HG03565 (cell line): ENCODE measurements at regions not wholly inside any gene's neighbourhood (a gene's known extent, or its start where the extent isn't known, plus 50 kb on each side); places are given as distances from the start of the nearest gene placed in this dataset.

Experiments
- ATAC-seq: cut with Tn5 transposase; IDR thresholded peaks from one replicate; pipeline ENCODE4 v1.9.1; 2021; ENCODE audit warnings: mild to moderate bottlenecking, moderate library complexity; ENCODE audit not compliant: unreplicated experiment

DNA sequence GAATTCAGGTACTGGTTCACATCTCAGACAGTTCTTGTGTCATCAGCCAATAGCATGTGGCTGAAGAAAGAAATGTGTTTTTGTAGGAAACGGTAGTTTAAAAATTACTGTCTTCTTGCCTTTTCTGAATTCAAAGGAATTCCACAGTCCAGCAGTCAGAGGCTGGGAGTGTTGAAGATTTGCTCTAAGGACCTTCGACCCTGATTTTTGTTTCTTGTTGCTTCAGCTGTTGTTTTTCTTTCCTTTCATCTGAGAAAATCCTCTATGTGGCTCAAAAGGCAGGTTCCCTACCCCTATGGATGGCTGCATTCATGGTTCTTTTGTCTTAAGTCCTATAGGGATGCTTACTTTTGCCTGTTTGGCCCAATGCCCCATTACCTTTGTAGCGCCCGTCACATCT lies 304.9 kb downstream of the TMEM167A start:
- ATAC-seq = no peak

DNA sequence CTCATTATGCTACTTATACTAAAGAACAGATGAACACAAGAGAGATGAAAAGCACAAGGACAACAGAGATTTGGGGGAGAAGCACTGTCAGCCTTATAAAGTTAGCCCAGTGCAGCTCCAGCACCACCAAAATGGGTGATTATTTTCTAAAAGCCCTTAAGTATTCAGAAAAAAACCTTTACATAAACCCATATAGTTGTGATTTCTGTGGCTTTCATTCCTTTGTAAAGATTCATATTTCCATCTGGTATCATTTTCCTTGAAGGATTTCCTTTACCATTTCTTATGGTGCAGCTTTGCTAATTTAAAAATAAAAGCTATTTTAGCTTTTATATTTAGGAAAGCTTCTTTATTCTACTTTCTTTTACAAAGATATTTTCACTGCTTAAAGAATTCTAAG lies 311.0 kb downstream of the TMEM167A start:
- ATAC-seq = no peak

DNA sequence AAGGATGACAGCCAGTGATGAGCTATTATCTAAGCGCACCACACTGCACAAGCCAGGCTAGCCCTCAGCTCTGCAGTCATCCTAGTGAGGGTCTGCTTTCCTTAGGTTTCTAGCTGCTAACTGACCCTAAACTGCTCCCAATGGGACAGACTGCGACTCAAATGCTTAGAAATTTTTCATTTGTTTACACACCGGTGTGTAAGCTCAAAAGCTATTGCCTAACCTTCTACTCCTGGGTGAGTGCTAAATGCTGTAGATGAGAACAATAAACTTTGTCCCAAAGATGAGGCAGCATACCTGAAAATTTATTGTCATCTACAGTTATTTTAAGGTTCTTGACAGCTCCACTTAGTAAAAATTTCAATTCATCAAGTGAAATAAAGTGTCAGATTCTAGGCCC lies 311.4 kb downstream of the TMEM167A start:
- ATAC-seq = no peak

DNA sequence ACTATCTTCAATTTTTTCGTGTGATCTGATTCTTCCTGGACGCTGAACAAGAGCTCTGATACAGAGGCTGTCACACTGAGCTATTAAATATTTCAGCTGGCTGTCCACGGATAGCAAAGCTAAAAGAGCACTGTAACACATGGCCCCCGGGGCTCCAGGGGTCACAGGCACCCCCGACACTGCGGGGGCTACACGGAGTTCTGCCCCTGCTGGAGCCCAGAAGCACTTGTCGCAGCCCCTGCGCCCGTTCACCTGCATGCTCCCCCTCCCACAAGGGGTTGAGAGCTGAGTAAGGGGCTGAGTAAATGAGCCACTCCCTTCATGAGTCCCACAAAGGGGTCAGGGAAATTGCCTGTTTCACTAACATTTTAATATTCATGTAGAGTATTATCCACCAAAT lies 316.3 kb downstream of the TMEM167A start:
- no peak for ATAC-seq

DNA sequence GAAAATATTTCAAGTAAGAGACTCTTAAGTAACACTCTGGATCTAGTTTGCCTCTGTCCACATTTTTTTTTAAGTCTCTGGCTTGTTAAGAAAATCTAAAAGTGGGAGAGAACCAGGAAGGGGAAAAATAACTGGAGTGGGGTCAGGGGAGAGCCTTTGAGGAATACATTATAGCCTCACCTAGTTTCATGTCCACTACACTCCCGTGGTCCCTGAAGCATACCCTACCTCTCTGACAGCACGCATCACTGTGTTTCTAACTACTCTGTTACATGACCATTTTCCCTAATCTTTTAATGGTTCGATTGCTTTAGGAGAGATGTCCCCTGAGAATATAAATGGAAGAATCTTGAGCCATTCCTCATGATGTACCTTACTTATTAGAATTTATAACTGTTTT lies 318.3 kb downstream of the TMEM167A start:
- ATAC-seq = no peak

DNA sequence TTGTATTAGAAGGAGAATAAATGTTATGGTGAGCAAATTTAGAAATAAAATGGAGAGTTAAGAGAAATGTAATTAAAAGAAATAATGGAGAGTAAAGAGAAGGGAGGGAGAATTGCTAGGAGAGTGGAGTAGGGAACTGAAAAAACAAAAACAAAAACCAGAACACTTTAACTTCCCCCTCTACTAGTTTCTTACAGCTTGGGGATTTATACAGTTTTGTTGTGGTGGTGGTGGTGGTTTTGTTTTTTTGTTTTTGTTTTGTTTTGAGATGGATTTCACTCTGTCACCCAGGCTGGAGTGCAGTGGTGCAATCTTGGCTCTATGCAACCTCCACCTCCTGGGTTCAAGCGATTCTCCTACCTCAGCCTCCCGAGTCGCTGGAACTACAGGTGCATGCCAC lies 322.4 kb downstream of the TMEM167A start:
- peak; percentile 90 for ATAC-seq

DNA sequence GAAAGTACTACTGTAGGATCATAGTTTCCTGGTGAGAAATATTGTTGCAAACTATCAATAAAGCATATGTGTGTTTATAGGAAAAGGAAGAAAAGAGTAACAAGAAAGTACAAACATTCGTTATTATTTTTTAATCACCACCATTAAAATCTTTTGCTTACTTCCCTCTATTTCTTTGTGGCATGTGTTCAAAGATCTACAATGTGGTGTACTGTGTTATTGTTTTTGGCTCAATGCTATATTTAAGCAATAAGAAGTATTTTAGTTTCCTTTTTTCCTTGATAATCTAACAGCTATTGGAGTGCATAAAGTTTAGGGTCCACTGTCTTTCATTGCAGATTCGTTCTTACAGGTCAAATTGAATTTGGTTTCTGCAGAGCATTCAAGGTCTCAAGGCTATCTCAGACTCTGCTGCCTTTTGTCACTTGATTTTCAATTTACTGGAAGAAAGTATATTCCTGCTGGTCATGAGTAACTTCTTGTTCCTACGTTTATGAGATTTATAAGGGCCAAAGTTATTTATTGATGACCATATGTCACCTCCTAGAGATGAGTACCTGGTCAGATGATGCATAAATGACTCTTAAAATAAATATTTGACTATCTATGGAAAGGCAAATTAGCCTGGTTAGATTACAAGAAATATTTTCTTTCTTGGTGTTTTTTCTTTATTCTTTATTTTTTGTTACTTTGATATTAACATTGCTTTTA lies 323.0 kb downstream of the TMEM167A start:
- ATAC-seq = no peak

DNA sequence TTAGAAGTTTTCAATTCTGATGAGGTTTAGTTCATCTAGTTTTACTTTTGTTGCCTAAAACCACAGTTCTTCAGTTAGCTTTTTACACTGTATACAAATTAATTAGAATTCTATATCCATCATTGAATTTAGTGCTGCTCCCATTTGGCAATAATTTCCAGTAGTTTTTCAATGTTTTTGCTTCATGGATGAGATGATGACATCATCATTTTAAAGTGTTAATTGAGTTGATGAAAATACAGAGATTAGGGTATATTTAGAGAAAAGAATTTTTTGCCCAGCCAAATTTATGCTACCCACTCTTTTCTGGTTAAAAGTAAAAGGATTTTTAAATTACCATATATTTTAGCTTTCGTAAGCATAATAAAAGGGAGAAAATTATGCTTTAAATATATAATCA lies 323.8 kb downstream of the TMEM167A start:
- no peak for ATAC-seq

DNA sequence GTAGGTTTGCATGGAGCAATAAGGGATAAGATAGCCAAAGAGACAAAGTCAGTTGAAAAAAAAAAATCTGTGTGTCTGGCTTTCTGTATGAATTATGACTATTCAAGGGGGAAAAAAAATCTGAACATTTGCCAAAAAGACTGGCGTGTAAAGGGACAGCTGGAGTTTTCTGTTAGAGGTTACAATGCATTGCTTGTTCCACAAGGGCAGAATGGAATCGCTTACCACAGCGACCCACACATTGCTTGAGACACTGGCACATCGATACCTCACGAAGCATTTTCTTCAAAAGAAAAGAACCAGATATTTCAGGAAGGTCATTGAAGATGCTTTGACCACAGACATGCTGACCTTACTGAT lies 327.8 kb downstream of the TMEM167A start:
- no peak for ATAC-seq

DNA sequence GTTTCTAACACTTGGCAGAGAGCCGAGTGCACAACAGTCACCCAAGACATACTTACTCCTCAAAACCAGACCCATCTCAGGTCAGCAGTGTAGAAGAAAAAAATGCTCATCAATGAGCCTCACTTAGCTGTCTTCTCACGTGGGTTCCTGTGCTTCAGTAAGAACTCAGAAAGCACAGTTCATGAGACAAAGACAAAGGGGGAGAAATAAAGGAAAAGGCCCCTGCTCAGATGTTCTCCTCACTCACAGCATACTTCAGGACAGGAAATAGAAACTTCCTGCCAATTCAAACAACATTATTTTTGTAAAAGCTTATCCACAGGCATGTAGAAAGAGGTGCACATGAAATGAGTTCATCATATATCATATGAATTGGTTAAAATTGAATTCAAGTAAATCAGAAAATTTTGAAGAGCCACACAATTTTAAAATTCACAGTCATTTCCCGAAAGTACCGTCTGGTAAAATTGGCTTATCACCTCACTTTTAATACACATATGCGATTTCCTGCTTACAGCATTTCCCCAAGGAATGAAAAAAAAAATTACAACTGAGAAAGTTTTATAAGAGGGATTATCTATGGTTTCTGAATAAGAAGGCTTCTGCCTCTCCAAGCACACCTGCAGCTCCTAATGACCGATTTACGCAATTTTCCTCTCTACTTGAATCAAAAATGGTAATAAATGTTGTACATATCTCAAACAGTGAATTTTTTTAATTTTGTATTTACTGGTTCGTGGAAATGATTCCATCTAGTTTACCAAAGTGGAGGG lies 328.3 kb downstream of the TMEM167A start:
- no peak for ATAC-seq

DNA sequence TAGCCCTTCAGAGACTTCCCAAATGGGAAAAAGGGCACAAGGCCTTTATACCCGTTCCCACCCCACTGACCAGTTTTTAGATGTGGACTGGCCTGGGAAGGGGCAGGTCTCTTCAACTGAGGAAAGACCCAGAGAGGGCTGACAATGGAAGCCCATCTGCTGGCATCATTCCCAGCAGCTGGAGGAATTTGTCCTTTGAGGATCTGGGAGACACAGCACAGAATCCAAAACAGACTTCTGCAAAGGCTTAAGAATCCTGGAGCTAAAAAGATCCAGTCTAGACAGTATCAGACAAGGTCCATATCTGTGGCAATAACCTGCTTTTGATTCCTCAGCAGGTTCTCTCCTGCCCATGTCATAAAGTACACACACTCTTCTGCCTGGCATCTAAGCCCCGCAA lies 329.2 kb downstream of the TMEM167A start:
- no peak for ATAC-seq

DNA sequence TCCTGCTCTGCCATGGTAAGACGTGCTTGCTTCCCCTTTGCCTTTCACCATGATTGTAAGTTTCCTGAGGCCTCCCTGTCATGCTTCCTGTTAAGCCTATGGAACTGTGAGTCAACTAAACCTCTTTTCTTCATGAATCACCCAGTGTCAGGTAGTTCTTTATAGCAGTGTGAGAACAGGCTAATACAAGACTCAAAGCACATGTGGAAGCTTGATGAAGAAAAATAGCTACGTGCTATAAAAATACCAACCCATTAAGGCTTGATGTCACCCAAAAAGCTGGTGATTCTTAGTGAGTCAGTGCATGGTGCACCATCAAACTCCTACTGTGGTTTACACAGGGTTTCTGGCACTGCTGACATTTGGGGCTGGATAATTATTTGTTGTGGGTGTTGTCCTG lies 332.2 kb downstream of the TMEM167A start:
- ATAC-seq = no peak

DNA sequence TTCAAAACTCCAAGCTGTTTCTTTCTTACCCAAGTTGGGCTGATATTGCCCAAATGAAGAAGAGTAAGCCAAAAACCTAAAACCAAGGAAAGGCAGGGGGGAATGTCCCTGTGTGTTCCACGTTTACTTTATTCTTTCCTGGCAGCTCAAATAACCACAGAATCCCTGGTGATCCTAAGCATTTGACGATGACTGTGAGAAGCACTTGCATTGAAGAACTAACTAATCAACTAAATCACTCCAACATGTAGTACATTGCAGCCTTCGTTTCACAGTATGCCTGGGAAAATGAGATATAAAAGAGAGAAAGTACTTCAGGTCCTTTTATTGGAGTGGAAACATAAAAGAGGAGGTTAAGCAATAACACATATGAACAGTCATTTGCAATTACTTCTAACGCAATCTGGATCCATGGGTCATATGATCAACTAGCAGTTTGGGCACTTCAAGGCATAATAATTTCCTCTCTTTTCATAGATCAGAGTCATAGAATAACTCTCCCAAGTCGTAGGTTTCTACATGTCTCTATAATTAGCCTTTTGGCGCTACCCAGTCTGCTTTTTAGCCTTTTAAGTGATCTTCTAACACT lies 338.4 kb downstream of the TMEM167A start:
- ATAC-seq = no peak

DNA sequence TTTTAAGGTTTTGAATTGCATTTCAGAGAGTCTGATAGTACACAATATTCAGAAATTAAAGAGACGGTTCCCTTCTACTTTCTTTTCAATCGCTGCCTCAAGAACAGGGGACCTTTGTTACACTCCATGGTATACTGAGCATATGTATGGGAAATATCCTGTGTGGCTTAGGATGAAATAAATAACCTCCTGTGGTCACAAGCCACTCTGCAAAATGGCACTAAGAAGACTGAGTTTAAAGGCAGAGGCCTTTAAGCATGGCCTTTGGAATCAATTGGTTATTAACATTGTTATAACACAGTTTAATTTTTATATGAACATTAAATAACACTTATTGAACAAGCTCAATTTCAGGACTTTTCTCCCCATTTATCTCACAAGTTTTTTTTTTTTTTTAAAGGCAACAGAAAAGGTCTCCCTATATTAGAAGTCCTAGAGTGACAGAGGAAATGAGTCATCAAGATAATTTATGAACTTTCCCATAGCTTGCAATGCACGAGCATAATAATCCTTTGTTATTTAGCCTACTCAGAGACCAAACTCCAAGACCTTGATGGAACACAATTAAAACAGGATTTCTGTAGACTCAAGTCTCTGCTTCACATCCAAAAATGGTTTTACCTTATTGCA lies 341.9 kb downstream of the TMEM167A start:
- no peak for ATAC-seq

DNA sequence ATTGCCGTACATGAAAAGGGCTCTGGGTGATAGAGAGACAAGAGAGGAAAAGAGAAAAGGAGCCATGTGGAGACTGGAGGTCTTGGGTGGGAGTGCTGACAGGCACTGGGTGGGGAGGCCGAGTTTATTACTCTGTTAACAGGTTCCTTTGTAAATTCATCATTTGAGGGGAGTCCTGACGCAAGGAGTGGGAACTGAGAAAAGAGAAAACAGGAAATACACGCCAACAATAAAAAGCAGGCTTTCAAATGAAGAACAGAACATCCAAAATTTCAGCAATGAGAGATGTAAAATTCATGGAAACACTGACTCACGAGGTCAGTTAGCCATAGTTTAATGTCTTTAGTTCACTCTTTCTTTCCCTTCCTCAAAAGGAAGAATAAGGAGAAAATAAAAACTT lies 342.8 kb downstream of the TMEM167A start:
- no peak for ATAC-seq

DNA sequence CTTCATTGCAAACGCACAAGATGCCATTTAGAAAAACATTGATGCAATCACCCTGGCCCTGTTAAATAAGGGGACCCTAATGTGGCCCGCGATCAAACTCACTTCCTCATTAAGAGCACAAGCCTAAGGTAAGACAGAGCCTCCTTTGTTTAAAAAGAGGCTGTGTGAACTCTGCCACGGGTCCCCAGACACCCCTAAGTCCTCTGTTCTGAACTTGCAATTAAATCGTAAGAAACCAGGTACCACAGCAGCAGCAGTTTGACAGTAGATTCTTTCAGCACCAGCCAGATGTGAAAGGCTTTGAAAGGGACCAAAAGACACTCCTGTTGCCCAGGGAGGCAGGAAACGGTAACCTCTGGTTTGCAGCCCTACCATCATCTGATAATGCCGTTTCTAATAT lies 346.3 kb downstream of the TMEM167A start:
- ATAC-seq = no peak

DNA sequence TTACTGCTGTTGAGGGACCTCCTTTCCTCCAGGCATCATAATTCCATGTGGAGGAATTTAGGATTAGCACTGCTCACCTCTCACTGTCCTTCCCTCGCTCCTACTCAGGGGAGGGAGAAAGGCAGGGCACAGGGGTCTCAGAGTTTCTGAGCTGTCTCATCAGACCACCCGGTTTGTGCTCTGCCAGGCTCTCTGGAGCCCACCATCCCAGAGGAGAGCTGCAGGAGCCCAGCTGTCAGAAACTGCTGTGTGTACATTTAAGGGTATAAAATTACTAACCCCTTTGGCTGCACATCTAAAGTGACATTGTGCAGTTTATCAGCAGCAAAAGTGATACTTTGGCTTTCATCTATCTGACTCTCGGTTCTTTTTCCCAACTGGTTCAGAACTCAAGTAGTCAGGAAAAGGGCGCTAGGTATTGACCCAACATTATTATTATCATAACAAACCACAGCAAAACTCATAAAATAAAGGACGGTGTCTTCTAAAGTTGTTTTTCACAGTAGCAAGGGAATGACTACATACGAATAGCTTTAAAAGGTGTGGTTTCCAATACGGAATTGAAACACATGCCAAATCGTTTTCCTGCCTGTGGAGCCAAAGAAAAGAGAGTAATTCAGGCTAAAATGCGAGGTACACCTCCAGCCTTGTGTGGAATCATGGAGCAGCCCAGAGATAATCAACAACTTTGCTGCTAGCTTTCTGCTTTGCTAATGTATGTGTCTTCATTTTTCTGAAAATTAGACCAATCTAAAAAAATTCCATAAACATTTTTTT lies 348.1 kb downstream of the TMEM167A start:
- no peak for ATAC-seq

DNA sequence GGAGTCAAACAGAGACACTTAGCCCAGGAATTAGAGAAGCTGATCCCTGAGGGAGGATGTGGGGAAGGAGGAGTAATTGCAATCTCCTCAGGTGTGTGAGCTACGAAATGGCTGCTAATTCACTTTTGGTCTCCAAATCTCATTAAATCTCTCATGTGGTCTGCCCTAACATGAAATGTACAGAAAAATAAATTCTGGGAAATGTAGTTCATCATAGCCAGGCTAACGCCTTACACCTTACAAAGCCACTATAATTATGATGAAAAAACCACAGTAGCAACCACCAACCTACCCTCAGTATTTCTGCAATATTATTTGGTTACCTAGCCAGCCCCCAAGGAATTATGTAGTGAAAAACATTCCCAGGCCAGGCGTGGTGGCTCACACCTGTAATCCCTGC lies 354.0 kb downstream of the TMEM167A start:
- ATAC-seq = no peak

DNA sequence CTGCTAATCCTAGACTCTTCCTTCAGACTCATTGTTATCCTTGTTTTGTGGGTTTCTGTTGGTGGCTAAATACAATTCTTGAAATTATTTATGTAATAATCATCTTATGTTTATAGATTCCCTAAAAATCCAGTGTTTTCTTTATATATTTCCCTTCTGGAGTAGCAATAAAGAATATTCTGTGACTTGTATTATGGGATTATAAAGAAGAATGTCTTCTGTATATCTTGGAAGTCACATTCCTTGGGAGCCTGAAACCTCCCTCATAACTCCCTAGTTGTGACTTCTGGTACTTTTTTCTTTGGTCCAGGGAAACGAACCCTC lies 356.1 kb downstream of the TMEM167A start:
- no peak for ATAC-seq

DNA sequence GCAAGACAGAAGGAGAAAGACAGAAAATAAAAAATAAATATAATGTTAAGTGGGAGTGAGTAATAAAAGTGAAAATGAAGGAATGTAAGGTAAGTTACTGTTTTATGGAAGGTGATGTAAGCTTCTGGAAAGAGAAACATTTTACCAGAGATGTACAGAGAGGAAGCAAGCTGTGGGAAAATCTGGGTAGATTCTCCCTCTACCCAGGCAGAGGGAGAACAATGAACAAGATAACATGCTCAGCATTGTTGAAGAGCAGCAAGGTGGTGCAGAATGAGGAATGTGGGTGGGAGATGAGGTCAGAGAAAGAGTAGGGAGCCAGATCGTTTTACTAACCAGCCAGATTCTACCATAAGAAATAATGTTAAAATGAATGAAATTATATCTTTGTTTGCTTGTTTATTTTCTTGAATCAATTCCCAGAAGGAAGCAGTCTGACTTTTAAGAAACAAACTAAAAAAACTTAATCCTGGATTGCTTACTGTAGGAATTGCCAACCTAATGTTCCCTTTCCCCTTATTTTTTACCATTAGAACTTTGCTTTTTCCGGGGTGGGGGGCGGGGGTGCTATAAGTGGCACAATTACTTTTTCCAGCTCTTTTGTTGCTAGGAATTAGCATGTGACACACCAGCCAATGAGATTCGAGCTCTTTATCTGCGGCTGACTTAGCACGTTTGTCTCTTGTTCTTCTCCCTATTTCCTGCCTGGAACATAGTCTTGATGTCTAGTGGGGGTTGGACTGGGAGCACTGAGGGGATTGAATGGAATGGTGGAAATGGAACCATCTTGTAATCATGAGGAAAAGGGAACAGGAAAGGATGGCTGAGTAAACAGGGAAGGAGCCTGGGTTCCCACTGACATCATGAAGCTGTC lies 356.7 kb downstream of the TMEM167A start:
- no peak for ATAC-seq
